ENCODE measurements at regions not wholly inside any gene's neighbourhood (a gene's known extent, or its start where the extent isn't known, plus 50 kb on each side); places are given as distances from the start of the nearest gene placed in this dataset.

DNA sequence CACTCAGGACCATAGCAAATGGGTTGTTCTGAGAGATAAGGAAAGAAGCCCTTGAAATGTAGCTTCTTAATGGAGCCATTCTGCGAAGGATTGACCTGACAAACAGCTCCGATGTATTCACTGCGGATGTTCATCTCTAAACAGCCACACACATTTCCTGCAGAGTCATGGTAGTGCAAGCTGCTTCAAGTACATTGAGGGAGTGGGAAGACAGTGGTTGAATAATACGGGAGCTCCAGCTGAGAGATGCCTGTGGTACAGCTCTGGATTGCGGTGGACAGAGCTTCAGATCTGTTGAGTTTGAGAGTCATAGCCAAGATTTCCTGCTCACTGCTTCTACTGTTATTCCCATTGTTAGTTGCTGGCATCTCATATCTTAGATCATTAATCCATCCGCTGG lies 86.6 kb downstream of the ZBTB18 start:
- TF ChIP-seq EZH2 (IDR thresholded peaks at IDR 0.05) (no peak), POLR2AphosphoS5 (IDR thresholded peaks at IDR 0.05; ENCODE audit: borderline replicate concordance, low read depth, low read length) (no peak), FOXP2 (optimal IDR thresholded peaks at IDR 0.05; ENCODE audit: control extremely low read depth, extremely low read length, insufficient read depth) (no peak)

Data from SK-N-MC (cell line).